HG02642 (cell line): ENCODE measurements at regions not wholly inside any gene's neighbourhood (a gene's known extent, or its start where the extent isn't known, plus 50 kb on each side); places are given as distances from the start of the nearest gene placed in this dataset.
"Not testable (repeated sequence)": the region's sequence is repeated elsewhere in the genome, so short reads cannot be mapped to it uniquely, and the experiment has no call there.

Source experiments
- ATAC-seq: cut with Tn5 transposase; IDR thresholded peaks from one replicate; pipeline ENCODE4 v1.9.1; 2021; ENCODE audit warnings: mild to moderate bottlenecking; ENCODE audit not compliant: unreplicated experiment, poor library complexity

GRCh38 chr5:104594850-104595249 lies 1032.3 kb upstream of the NUDT12 start:
- no peak for ATAC-seq

DNA sequence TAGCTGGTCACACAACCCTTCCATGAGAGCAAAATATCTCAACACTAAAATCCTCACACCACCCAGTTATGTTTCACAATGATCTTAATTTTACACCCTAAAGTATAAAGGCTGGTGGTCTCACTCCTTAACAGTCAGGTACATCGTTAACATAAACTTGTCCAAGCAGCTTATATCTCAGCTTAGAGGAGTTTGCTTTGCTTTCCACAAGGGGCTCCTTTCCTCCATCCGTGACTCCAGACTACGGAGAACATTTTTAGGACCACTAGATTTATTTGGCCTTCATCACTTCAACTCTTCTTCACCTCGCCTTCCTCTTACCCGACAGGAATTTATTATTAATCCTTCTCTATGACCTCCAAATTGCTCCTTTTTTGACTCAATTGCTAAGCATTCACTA lies 1014.1 kb upstream of the NUDT12 start:
- no peak for ATAC-seq

DNA sequence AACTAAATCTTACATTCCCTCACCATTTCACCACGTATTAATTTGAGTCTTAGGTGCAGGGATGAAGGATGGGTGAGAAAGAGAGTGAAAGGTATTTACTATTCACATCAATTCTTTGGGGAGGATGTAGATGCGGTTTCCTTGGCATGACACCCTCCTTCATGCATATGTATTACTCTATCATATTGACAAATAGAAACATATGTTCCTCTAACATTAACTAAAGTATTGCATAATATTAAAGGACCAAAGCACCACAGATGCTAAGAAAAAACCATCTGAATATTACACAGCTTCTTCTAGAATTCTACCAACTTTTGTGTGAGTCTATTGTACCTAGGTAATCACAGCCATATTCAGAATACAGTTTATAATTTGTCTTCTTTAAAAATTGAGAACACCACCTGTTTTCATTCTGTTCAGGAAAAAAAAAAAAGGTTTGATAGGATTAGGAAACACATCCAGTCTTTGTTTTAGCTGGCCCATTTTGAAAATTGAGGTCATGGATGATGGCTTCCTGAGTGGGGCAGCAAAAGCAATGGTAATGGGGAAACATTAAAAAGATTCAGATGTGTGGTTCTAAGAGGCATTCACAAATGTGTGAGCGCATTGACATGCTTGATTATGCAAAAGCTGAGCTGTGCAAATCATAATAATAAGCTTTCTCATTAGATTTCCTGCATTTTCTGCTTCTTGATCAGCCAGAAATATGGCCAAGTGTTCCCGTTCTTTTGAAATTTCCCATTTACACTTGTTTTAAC lies 1011.5 kb upstream of the NUDT12 start:
- ATAC-seq: no peak

DNA sequence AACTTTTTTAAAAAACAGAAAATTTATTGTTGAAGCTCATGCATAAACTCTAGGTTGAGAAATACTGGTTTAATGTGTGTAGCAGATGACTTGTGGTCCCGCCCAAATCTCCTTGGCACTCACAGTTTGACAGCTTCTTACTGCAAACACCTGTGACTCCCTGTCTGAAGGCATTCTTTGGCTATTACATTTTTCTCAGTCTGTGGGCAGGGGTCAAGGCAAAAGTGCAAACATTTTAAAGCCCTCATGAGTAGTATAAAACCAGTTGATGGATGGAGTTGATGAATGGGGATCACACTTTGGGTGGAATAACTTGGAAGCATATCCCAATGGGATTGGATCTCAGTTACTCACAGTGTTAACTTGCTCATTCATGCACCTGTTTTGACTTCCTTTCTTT lies 1007.0 kb upstream of the NUDT12 start:
- ATAC-seq: no peak

- ATAC-seq: no peak
These were observed 1001.9 kb upstream of the NUDT12 start for GRCh38 chr5:104564530-104564929.

GRCh38 chr5:104556957-104557356 lies 994.4 kb upstream of the NUDT12 start:
- no peak for ATAC-seq

GRCh38 chr5:104551628-104552027 lies 989.0 kb upstream of the NUDT12 start:
- ATAC-seq: no peak

DNA sequence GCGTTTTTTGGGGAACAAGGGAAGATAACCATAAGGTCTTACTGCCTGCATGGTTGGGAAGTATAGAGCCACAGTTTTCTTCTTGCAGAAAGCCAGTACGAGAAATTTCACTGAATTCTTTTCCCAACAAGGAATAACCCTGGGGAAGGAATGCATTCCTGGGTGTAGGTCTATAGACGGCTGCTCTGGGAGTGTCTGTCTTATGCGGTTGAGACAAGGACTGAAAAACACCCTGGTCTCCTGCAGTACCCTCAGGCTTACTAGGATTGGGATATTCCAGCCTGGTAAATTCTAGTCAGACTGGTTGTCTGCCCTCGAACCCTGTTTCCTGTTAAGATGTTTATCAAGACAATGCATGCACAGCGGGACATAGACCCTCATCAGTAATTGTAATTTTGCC lies 984.3 kb upstream of the NUDT12 start:
- not testable (repeated sequence) for ATAC-seq

DNA sequence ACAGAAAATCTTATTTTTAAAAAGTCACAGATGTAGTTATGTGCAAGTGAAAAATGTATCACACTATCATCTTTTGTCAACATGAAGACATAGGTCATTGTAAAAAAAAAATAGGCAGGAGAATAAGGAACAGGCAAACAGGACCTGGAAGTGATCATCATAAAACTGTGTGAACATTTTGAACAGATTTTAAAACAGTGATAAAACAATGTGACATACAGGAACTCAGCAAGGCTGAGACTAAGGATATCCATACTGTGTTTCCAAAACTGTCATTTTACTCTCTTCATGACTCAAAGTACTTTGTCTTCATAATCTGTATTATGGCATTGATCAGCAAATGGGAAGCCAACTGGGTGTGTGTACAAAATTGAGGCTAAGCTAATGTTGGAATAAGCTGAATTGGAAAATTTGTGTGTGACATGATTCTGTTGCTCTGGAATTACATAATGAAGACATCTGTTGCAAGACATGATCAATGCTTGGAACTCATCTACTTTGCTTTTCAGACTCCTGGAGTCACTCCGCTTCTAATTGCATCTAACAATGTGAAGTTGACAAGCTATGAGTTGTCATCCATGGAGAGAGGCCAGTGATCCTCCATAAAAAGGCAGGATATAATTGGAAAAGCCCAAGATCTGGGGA lies 978.7 kb upstream of the NUDT12 start:
- ATAC-seq: no peak

DNA sequence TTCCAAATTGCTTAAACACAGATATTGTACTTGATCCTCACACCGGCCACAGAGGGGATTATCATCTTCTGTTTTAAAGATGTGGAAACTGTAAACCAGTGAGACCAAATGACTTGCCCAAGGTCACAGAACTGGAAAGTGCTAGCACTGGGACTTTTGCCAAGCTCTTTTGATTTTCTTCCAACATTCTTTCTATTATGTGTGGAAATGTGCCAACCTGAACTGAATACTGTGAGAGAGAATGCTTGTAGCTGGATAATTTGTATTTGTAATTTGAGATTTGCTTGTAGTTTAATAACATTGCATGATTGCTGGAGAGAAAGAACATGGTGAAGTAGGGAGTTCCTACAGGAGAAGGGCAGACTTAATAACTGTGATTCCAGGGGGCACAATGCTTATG lies 977.9 kb upstream of the NUDT12 start:
- no peak for ATAC-seq

DNA sequence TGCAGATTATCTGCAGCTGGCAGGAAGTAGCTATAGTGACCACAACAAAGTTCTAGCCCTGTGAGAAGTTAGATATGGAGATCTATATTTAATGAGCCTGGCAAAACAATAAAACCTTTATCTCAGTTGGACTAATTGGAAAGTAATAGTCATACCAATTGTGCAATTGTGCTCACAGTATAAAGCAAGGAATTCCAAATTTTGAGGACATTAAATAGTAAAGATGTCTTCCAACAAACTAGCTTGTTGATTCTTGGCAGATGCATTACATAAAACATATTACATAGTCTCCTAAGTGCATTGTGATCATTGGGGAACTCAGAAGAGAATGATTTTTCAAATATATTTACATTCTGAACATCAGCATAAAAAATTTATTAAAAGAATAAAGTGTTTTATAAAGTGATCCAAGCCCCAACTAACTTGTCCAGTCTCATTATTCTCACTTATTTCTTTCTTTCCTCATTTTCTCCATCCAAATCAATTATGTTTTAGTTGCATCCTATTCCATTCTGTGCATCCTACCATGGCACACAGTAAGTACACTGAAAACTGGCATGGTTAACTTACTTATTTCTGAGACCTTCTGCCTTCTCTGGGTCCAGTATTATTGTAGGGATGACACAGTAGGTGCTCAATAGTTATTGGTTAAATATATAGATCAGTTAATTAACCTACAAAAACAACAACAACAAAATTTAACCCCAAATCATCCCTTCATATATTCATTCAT lies 977.2 kb upstream of the NUDT12 start:
- ATAC-seq: no peak

- no peak for ATAC-seq
These were observed 976.1 kb upstream of the NUDT12 start for GRCh38 chr5:104538734-104539133.

DNA sequence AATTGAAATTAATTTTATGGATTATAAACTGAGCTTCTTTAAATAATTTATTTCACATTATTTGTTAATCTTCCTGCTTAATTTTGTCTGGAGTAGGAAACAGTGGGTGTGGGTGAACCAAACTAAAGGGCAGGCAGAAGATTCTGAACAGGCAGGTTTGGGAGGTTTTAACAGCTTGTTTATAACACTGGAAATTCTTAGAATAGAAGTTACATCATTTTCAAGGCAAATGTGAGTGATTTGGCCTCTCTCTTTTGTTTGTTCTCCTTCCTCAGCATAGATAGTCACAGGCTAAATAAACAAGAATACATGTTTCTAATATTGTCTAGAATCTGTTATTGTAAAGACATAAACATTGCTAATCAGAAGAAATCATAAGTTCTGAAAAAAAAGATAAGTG lies 970.9 kb upstream of the NUDT12 start:
- no peak for ATAC-seq

DNA sequence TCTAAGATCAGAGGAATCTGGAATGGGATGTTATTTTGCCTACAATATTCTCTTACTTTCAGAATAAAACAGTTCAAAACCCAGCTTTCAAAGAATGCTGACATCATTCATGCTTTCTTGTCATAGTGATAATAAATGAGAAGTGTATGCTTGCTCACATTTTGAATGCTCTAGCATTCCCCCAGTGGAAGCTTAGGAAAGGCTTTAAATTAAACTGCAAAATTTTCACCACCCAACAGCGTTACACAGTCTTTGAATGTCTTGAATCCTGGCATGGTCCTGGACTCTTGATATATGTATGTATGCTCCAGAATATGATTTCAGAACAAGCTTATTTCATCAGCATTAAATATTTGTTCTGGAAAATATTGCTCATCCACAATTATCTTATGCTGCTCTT lies 964.3 kb upstream of the NUDT12 start:
- ATAC-seq: no peak

DNA sequence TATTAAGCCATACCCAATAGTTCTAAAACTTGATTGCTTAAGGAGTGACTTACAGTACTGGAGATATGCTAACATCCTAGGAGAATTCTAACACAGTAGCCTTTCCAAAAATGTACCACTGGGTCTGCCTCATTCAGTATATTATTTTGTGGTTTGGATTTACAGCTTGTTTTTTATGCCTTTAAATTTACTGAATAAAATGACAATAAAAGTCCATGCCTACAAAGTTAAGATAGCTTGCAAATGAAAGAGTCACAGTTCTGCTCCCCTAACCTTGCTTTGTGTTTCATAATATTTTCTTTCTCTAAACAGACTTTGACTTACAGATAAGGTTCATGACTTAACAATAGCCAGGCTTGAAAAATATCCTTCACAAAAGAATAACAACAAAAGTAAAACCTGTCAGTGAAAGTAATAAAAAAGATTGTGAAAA lies 951.1 kb upstream of the NUDT12 start:
- no peak for ATAC-seq

- ATAC-seq: no peak
These were observed 950.6 kb upstream of the NUDT12 start for GRCh38 chr5:104513121-104513602.

- ATAC-seq: no peak
These were observed 949.7 kb upstream of the NUDT12 start for GRCh38 chr5:104512063-104512825.

- no peak for ATAC-seq
These were observed 935.7 kb upstream of the NUDT12 start for GRCh38 chr5:104498281-104498680.

GRCh38 chr5:104494083-104494482 lies 931.5 kb upstream of the NUDT12 start:
- ATAC-seq: no peak

- ATAC-seq: no peak
These were observed 910.2 kb upstream of the NUDT12 start for GRCh38 chr5:104472811-104473210.
